Endothelial cell of umbilical vein (primary cell): ENCODE measurements at regions not wholly inside any gene's neighbourhood (a gene's known extent, or its start where the extent isn't known, plus 50 kb on each side); places are given as distances from the start of the nearest gene placed in this dataset.

Experiments used
- BruUV-seq: library from RNA; stranded (reverse); fragments of 400-500 nt; replicated peaks from 2 replicates; lab custom pipeline; 2021; lab: Mats Ljungman, UMichigan
- CTCF ChIA-PET: fragments of 300-600, 350-600 bp; sonication (Branson Sonifier 250); formaldehyde crosslinking; loops from one replicate; lab custom pipeline; 2021; ENCODE audit warnings: antibody characterized with exemption, inconsistent platforms; lab: Charles Lee
- POLR2A ChIA-PET: fragments of 300-600, 350-600 bp; sonication (Branson Sonifier 250); formaldehyde crosslinking; loops from one replicate; lab custom pipeline; 2021; ENCODE audit warnings: antibody characterized with exemption, inconsistent platforms; lab: Charles Lee
- DNase-seq: peaks from one replicate; pipeline ENCODE4 v3.0.0-alpha.2; 2011; ENCODE audit warnings: low read depth, low spot score
- FAIRE-seq: peaks from 2 replicates; lab custom pipeline; 2011; peaks lifted over from hg19 to GRCh38; lab: Jason Lieb, UNC
- H2AFZ ChIP-seq: 2 replicates; pipeline ENCODE4 v1.6.0; 2012; ENCODE audit warnings: low read depth, low read length, control low read depth, inconsistent platforms
- H3K27ac ChIP-seq: 2 replicates; pipeline ENCODE4 v1.5.1; 2011; ENCODE audit warnings: low read depth, mild to moderate bottlenecking, control low read depth, low read length, moderate library complexity; ENCODE audit not compliant: insufficient read depth
- H3K27me3 ChIP-seq, 2 experiments: 2 replicates each; pipeline versions ENCODE4 v1.6.0 to v1.6.1; 2011; ENCODE audit warnings: low read length in 2 of 2, mixed read lengths in 1 of 2; ENCODE audit not compliant: control insufficient read depth in 2 of 2, insufficient read depth in 2 of 2
- H3K36me3 ChIP-seq, 2 experiments: 2 replicates in 1 of 2; 3 replicates in 1 of 2; pipeline ENCODE4 v1.5.1; 2011; ENCODE audit warnings: low read length in 2 of 2, mild to moderate bottlenecking in 1 of 2, moderate library complexity in 1 of 2; ENCODE audit not compliant: control insufficient read depth in 2 of 2, insufficient read depth in 2 of 2; ENCODE audit errors: extremely low read depth in 1 of 2
- H3K4me1 ChIP-seq: 3 replicates; pipeline ENCODE4 v1.5.1; 2011; ENCODE audit warnings: mild to moderate bottlenecking, low read length; ENCODE audit not compliant: control insufficient read depth, insufficient read depth; ENCODE audit errors: extremely low read depth
- H3K4me2 ChIP-seq: 2 replicates; pipeline ENCODE4 v1.6.1; 2011; ENCODE audit warnings: low read length, control low read depth, mixed read lengths; ENCODE audit not compliant: insufficient read depth
- H3K4me3 ChIP-seq, 3 experiments: fragments of 200-600 bp in 1 of 3; sonication (generic), shearing (Covaris generic) in 1 of 3; replicated peaks in 1 of 3; 2 replicates each; pipeline ENCODE4 v1.5.1; 2011 to 2016; ENCODE audit warnings: control low read depth in 3 of 3, low read length in 3 of 3, mild to moderate bottlenecking in 2 of 3, inconsistent platforms in 1 of 3, low read depth in 1 of 3, moderate library complexity in 1 of 3; ENCODE audit not compliant: insufficient read depth in 1 of 3
- H3K79me2 ChIP-seq: 2 replicates; pipeline ENCODE4 v1.6.0; 2012; ENCODE audit warnings: low read length, inconsistent platforms; ENCODE audit not compliant: control insufficient read depth, insufficient read depth
- H3K9ac ChIP-seq: replicated peaks from 2 replicates; pipeline ENCODE3; 2011; ENCODE audit warnings: low read length, control low read depth; ENCODE audit not compliant: insufficient read depth; ENCODE audit errors: extremely low read depth
- H3K9me1 ChIP-seq: replicated peaks from 3 replicates; pipeline ENCODE4 v1.6.0; 2011; ENCODE audit warnings: mild to moderate bottlenecking, low read length; ENCODE audit not compliant: control insufficient read depth, insufficient read depth; ENCODE audit errors: extremely low read depth
- H3K9me3 ChIP-seq: replicated peaks from 2 replicates; pipeline ENCODE4 v1.5.1; 2012; ENCODE audit warnings: low read length, inconsistent platforms; ENCODE audit not compliant: control insufficient read depth, insufficient read depth
- H4K20me1 ChIP-seq: replicated peaks from 2 replicates; pipeline ENCODE3; 2011; ENCODE audit warnings: mild to moderate bottlenecking, low read length; ENCODE audit not compliant: control insufficient read depth, insufficient read depth; ENCODE audit errors: extremely low read depth
- CTCF ChIP-seq, 2 donors: IDR thresholded peaks; 1 replicate in 1 of 2; 2 replicates in 1 of 2; pipeline ENCODE4 v1.5.1; 2011; ENCODE audit warnings: low read length in 2 of 2, mild to moderate bottlenecking in 2 of 2, moderate library complexity in 2 of 2, control low read depth in 1 of 2, inconsistent platforms in 1 of 2, low read depth in 1 of 2; ENCODE audit not compliant: insufficient read depth in 1 of 2; ENCODE audit errors: extremely low read depth in 1 of 2
- EZH2 ChIP-seq: IDR thresholded peaks from 2 replicates; pipeline ENCODE4 v1.6.1; 2012; ENCODE audit warnings: borderline replicate concordance, low read depth, mild to moderate bottlenecking, moderate library complexity, low read length, inconsistent platforms; ENCODE audit not compliant: severe bottlenecking
- FOS ChIP-seq: IDR thresholded peaks from 2 replicates; pipeline ENCODE4 v1.6.1; 2011; ENCODE audit warnings: mild to moderate bottlenecking, low read length, moderate library complexity, borderline replicate concordance; ENCODE audit not compliant: insufficient read depth
- GATA2 ChIP-seq: IDR thresholded peaks from 2 replicates; pipeline ENCODE4 v1.7.0; 2011; ENCODE audit warnings: low read depth, mild to moderate bottlenecking, moderate library complexity, mixed read lengths, low read length; ENCODE audit not compliant: insufficient read length, insufficient read depth
- JUN ChIP-seq: IDR thresholded peaks from 2 replicates; pipeline ENCODE4 v1.6.1; 2011; ENCODE audit warnings: borderline replicate concordance, low read depth; ENCODE audit not compliant: insufficient read length, insufficient read depth
- MAX ChIP-seq: IDR thresholded peaks from 2 replicates; pipeline ENCODE4 v1.6.1; 2011; ENCODE audit not compliant: insufficient read depth, insufficient read length
- MYC ChIP-seq: IDR thresholded peaks from one replicate; pipeline ENCODE4 v1.6.1; 2011; ENCODE audit warnings: mild to moderate bottlenecking, low read depth, low read length
- POLR2A ChIP-seq: IDR thresholded peaks from 2 replicates; pipeline ENCODE4 v1.6.1; 2012; ENCODE audit warnings: low read depth, mild to moderate bottlenecking, control low read depth, low read length
- POLR2AphosphoS5 ChIP-seq: IDR thresholded peaks from 2 replicates; pipeline ENCODE4 v1.6.1; 2012; ENCODE audit warnings: low read depth, mild to moderate bottlenecking, control low read depth, low read length, moderate library complexity; ENCODE audit not compliant: insufficient read depth
- dilution Hi-C: fragments of 300-500 bp; cut with MboI; formaldehyde crosslinking; loops from one replicate; pipeline ENCODE4 v1.15.0; 2019; ENCODE audit warnings: low sequenced_read_pairs; ENCODE audit not compliant: extremely low pct_ligation_motif_present
- intact Hi-C: fragments of 100-400 bp; cut with micrococcal nuclease; formaldehyde crosslinking; loops from one replicate; pipeline ENCODE4 v1.10.0; 2022

DNA sequence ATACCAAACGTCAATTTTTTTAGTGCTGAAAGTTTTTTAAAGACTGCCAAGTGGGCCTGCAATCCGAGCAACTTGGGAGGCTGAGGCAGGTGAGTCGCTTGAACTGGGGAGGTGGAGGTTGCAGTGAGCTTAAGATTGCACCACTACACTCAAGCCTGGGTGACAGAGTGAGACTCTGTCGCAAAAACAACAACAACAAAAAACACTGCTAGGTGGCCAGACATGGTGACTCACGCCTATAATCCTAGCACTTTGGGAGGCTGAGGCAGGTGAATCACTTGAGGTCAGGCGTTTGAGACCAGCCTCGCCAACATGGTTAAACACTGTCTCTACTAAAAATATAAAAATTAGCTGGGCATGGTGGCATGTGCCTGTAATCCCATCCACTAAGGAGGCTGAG, 202.8 kb upstream of the COPS8 start:
- POLR2A ChIA-PET, result no interaction called here
- H3K9ac ChIP-seq, result no peak overlapping the region
- H3K27ac ChIP-seq, result no peak overlapping the region
- H3K9me1 ChIP-seq, result no peaks in the 10 kb centered on the region
- no peak for FAIRE-seq
- CTCF ChIA-PET, result interaction anchor here (1.4 kb wide), 1 partner anchor 145 kb away, joined by 3 read pairs; no protein-coding TSS in a partner anchor
- dilution Hi-C loops (no loop called here), intact Hi-C loops (no loop called here)
- H4K20me1 ChIP-seq, result no peaks in the 10 kb centered on the region
- H2AFZ ChIP-seq, result no peak overlapping the region
- no peaks in the 10 kb centered on the region for H3K27me3 ChIP-seq
- TF ChIP-seq CTCF (IDR thresholded peaks at IDR 0.05; ENCODE audit: extremely low read depth in 1 of 2, insufficient read depth in 1 of 2, low read depth in 1 of 2, low read length in 2 of 2) (no peak), FOS (no peak), GATA2 (no peak), JUN (no peak), POLR2AphosphoS5 (no peak), MAX (no peak), MYC (no peak), POLR2A (no peak), EZH2 (no peak)
- no peaks in the 10 kb centered on the region for H3K36me3 ChIP-seq
- BruUV-seq, result no TSS peak
- H3K79me2 ChIP-seq, result no peaks in the 10 kb centered on the region
- H3K9me3 ChIP-seq, result no peaks in the 10 kb centered on the region
- no peak overlapping the region for H3K4me3 ChIP-seq
- no peak for DNase-seq
- H3K4me1 ChIP-seq, result peaks cover 16% of the 10 kb centered on the region
- H3K4me2 ChIP-seq, result no peak overlapping the region
